ENCODE measurements at regions not wholly inside any gene's neighbourhood (a gene's known extent, or its start where the extent isn't known, plus 50 kb on each side); places are given as distances from the start of the nearest gene placed in this dataset.

DNA sequence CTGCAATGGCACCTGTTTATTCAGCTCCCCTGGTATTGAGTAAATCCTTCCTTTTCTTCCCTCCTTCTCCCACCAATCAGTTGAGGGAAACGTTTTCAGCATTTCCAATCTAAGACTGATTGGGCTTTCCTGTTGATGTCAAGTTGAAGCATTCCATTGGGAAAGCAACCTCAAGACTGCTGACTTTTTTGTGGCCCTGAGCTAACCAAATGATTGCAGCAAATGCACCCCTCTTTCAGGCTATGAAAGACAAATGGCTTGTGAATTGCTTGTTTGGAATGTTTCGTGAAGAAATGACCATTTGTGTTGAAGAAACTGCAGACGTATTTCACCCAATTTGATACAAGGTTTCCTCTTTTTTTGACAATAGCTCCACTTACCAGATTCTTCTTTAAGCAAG, 303.5 kb downstream of the EPHA4 start:
- TF ChIP-seq, protein P1, sequence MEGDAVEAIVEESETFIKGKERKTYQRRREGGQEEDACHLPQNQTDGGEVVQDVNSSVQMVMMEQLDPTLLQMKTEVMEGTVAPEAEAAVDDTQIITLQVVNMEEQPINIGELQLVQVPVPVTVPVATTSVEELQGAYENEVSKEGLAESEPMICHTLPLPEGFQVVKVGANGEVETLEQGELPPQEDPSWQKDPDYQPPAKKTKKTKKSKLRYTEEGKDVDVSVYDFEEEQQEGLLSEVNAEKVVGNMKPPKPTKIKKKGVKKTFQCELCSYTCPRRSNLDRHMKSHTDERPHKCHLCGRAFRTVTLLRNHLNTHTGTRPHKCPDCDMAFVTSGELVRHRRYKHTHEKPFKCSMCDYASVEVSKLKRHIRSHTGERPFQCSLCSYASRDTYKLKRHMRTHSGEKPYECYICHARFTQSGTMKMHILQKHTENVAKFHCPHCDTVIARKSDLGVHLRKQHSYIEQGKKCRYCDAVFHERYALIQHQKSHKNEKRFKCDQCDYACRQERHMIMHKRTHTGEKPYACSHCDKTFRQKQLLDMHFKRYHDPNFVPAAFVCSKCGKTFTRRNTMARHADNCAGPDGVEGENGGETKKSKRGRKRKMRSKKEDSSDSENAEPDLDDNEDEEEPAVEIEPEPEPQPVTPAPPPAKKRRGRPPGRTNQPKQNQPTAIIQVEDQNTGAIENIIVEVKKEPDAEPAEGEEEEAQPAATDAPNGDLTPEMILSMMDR (IDR thresholded peaks at IDR 0.05): no peak
- TF ChIP-seq POLR2A (IDR thresholded peaks at IDR 0.05): no peak
